ENCODE measurements at regions not wholly inside any gene's neighbourhood (a gene's known extent, or its start where the extent isn't known, plus 50 kb on each side); places are given as distances from the start of the nearest gene placed in this dataset.

GRCh38 chr7:12475362-12476063 is 71.8 kb upstream of the VWDE start:
- Mint-ChIP-seq H3K4me3 (no peak overlapping the region), H3K27ac (no peak overlapping the region), H3K4me1 (no peaks in the 10 kb centered on the region), H3K27me3 (ENCODE audit: insufficient read depth) (no peaks in the 10 kb centered on the region), H3K9me3 (no peaks in the 10 kb centered on the region), H3K36me3 (ENCODE audit: low read depth) (no peaks in the 10 kb centered on the region)
- no peaks in the 10 kb centered on the region for H3K36me3 ChIP-seq (ENCODE audit: control insufficient read depth, insufficient read depth, low read length)
- H3K9me3 ChIP-seq (ENCODE audit: control insufficient read depth, low read length), result no peaks in the 10 kb centered on the region
- TF ChIP-seq CTCF (conservative IDR thresholded peaks at IDR 0.05), result no peak
- no peak for DNase-seq
- H3K4me1 ChIP-seq (ENCODE audit: control insufficient read depth, insufficient read depth, low read length), result no peaks in the 10 kb centered on the region
- peak overlapping the region; percentile 52 for H3K27ac ChIP-seq (ENCODE audit: low read depth, low read length)
- WGBS, 2 experiments (ENCODE audit: insufficient coverage in 1 of 2, insufficient read length in 1 of 2), result 57 to 82% methylated on average over 1 to 6 of the region's 6 CpGs
- H3K9ac ChIP-seq (ENCODE audit: extremely low read depth, low read length, poor library complexity, severe bottlenecking), result no peak overlapping the region
- H3K4me3 ChIP-seq (ENCODE audit: low read length), result no peak overlapping the region
- no peaks in the 10 kb centered on the region for H3K27me3 ChIP-seq (ENCODE audit: control insufficient read depth, insufficient read depth, low read length, poor library complexity, severe bottlenecking)

- Histone ChIP-seq H3K27ac (ENCODE audit: low read depth, low read length) (no peak overlapping the region), H3K4me3 (ENCODE audit: low read length) (no peak overlapping the region), H3K4me1 (ENCODE audit: control insufficient read depth, insufficient read depth, low read length) (no peaks in the 10 kb centered on the region), H3K36me3 (ENCODE audit: control insufficient read depth, insufficient read depth, low read length) (no peaks in the 10 kb centered on the region), H3K9me3 (ENCODE audit: control insufficient read depth, low read length) (no peaks in the 10 kb centered on the region), H3K9ac (ENCODE audit: extremely low read depth, low read length, poor library complexity, severe bottlenecking) (no peak overlapping the region), H3K27me3 (ENCODE audit: control insufficient read depth, insufficient read depth, low read length, poor library complexity, severe bottlenecking) (no peaks in the 10 kb centered on the region)
- no peaks in the 10 kb centered on the region for H3K4me1 Mint-ChIP-seq
- no peak for TF ChIP-seq CTCF (conservative IDR thresholded peaks at IDR 0.05)
- H3K4me3 Mint-ChIP-seq, result no peak overlapping the region
- 85% methylated on average over 2 of the region's 3 CpGs; no CpG with 5 or more reads in 1 of the 2 experiments for WGBS, 2 experiments (ENCODE audit: insufficient coverage in 1 of 2, insufficient read length in 1 of 2)
- H3K36me3 Mint-ChIP-seq (ENCODE audit: low read depth), result no peaks in the 10 kb centered on the region
- H3K9me3 Mint-ChIP-seq, result no peaks in the 10 kb centered on the region
- no peak overlapping the region for H3K27ac Mint-ChIP-seq
- H3K27me3 Mint-ChIP-seq (ENCODE audit: insufficient read depth), result no peaks in the 10 kb centered on the region
- no peak for DNase-seq
Observed at GRCh38 chr7:12477620-12478019, 74.0 kb upstream of the VWDE start.

- Mint-ChIP-seq H3K9me3 (no peaks in the 10 kb centered on the region), H3K27ac (no peak overlapping the region), H3K4me3 (no peak overlapping the region), H3K27me3 (ENCODE audit: insufficient read depth) (no peaks in the 10 kb centered on the region), H3K4me1 (no peaks in the 10 kb centered on the region), H3K36me3 (ENCODE audit: low read depth) (no peaks in the 10 kb centered on the region)
- 81 to 86% methylated on average over 2 of the region's 3 CpGs for WGBS, 2 experiments (ENCODE audit: insufficient coverage in 1 of 2, insufficient read length in 1 of 2)
- Histone ChIP-seq H3K36me3 (ENCODE audit: control insufficient read depth, insufficient read depth, low read length) (no peaks in the 10 kb centered on the region), H3K9me3 (ENCODE audit: control insufficient read depth, low read length) (no peaks in the 10 kb centered on the region), H3K27ac (ENCODE audit: low read depth, low read length) (no peak overlapping the region), H3K4me3 (ENCODE audit: low read length) (no peak overlapping the region), H3K27me3 (ENCODE audit: control insufficient read depth, insufficient read depth, low read length, poor library complexity, severe bottlenecking) (no peaks in the 10 kb centered on the region), H3K4me1 (ENCODE audit: control insufficient read depth, insufficient read depth, low read length) (no peaks in the 10 kb centered on the region), H3K9ac (ENCODE audit: extremely low read depth, low read length, poor library complexity, severe bottlenecking) (no peak overlapping the region)
- TF ChIP-seq CTCF (conservative IDR thresholded peaks at IDR 0.05), result no peak
- no peak for DNase-seq
Observed at GRCh38 chr7:12481722-12482121, 78.1 kb upstream of the VWDE start.

Data from endodermal cell (in vitro differentiated cells).